ENCODE measurements at regions not wholly inside any gene's neighbourhood (a gene's known extent, or its start where the extent isn't known, plus 50 kb on each side); places are given as distances from the start of the nearest gene placed in this dataset.

GRCh38 chr1:168911370-168911769, 182.4 kb upstream of the DPT start (continued):
- TF ChIP-seq PBX3 (CRISPR knock-in tag; IDR thresholded peaks at IDR 0.05; ENCODE audit: borderline replicate concordance) (no peak), FOXA1 (IDR thresholded peaks at IDR 0.05) (no peak), FOXA1 (CRISPR knock-in tag; IDR thresholded peaks at IDR 0.05) (no peak), ZNF136 (CRISPR knock-in tag; IDR thresholded peaks at IDR 0.05; ENCODE audit: low read depth) (no peak), ZNF709 (CRISPR knock-in tag; IDR thresholded peaks at IDR 0.05) (no peak), SP1 (IDR thresholded peaks at IDR 0.05) (no peak), SP1 (CRISPR knock-in tag; IDR thresholded peaks at IDR 0.05) (no peak), ZNF296 (CRISPR knock-in tag; conservative IDR thresholded peaks at IDR 0.05) (no peak), NR2F2 (IDR thresholded peaks at IDR 0.05; ENCODE audit: borderline replicate concordance, low read depth) (no peak)
- TF ChIP-seq, protein P1, sequence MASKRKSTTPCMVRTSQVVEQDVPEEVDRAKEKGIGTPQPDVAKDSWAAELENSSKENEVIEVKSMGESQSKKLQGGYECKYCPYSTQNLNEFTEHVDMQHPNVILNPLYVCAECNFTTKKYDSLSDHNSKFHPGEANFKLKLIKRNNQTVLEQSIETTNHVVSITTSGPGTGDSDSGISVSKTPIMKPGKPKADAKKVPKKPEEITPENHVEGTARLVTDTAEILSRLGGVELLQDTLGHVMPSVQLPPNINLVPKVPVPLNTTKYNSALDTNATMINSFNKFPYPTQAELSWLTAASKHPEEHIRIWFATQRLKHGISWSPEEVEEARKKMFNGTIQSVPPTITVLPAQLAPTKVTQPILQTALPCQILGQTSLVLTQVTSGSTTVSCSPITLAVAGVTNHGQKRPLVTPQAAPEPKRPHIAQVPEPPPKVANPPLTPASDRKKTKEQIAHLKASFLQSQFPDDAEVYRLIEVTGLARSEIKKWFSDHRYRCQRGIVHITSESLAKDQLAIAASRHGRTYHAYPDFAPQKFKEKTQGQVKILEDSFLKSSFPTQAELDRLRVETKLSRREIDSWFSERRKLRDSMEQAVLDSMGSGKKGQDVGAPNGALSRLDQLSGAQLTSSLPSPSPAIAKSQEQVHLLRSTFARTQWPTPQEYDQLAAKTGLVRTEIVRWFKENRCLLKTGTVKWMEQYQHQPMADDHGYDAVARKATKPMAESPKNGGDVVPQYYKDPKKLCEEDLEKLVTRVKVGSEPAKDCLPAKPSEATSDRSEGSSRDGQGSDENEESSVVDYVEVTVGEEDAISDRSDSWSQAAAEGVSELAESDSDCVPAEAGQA (IDR thresholded peaks at IDR 0.05; ENCODE audit: low read depth) = no peak
- TF ChIP-seq, protein P1 (CRISPR knock-in tag; IDR thresholded peaks at IDR 0.05; ENCODE audit: borderline replicate concordance) = no peak
